ENCODE measurements at regions not wholly inside any gene's neighbourhood (a gene's known extent, or its start where the extent isn't known, plus 50 kb on each side); places are given as distances from the start of the nearest gene placed in this dataset.

- DNase-seq (ENCODE audit: low read depth in 1 of 2, low spot score in 1 of 2), result no peak
- Histone ChIP-seq H3K4me3 (replicated peaks; ENCODE audit: insufficient read depth, low read length) (no peak overlapping the region), H3K27me3 (ENCODE audit: insufficient read depth, poor library complexity, severe bottlenecking) (no peaks in the 10 kb centered on the region), H3K27ac (replicated peaks) (no peak overlapping the region)
- TF ChIP-seq CTCF (IDR thresholded peaks at IDR 0.05; ENCODE audit: insufficient read depth, low read length), result no peak
- TF ChIP-seq REST (IDR thresholded peaks at IDR 0.05; ENCODE audit: insufficient replicate concordance, low read depth), result no peak
- TF ChIP-seq SPI1 (IDR thresholded peaks at IDR 0.05; ENCODE audit: borderline replicate concordance, low read depth), result no peak
- no peak for TF ChIP-seq GABPA (IDR thresholded peaks at IDR 0.05; ENCODE audit: low read depth)
- TF ChIP-seq POLR2AphosphoS5 (IDR thresholded peaks at IDR 0.05; ENCODE audit: low read depth), result no peak
Observed at GRCh38 chr6:196543-196942, 95.7 kb upstream of the DUSP22 start.

GRCh38 chr6:203661-204060 is 88.6 kb upstream of the DUSP22 start:
- no peak for TF ChIP-seq REST (IDR thresholded peaks at IDR 0.05; ENCODE audit: insufficient replicate concordance, low read depth)
- no peak for TF ChIP-seq POLR2AphosphoS5 (IDR thresholded peaks at IDR 0.05; ENCODE audit: low read depth)
- no peak for TF ChIP-seq GABPA (IDR thresholded peaks at IDR 0.05; ENCODE audit: low read depth)
- no peak for TF ChIP-seq CTCF (IDR thresholded peaks at IDR 0.05; ENCODE audit: insufficient read depth, low read length)
- no peak for TF ChIP-seq SPI1 (IDR thresholded peaks at IDR 0.05; ENCODE audit: borderline replicate concordance, low read depth)
- no peak for DNase-seq (ENCODE audit: low read depth in 1 of 2, low spot score in 1 of 2)
- H3K4me3 ChIP-seq (replicated peaks; ENCODE audit: insufficient read depth, low read length), result no peak overlapping the region
- no peaks in the 10 kb centered on the region for H3K27me3 ChIP-seq (ENCODE audit: insufficient read depth, poor library complexity, severe bottlenecking)
- no peak overlapping the region for H3K27ac ChIP-seq (replicated peaks)

GRCh38 chr6:206264-206663 is 86.0 kb upstream of the DUSP22 start:
- Histone ChIP-seq H3K27ac (replicated peaks) (no peak overlapping the region), H3K27me3 (ENCODE audit: insufficient read depth, poor library complexity, severe bottlenecking) (peaks cover 2% of the 10 kb centered on the region), H3K4me3 (replicated peaks; ENCODE audit: insufficient read depth, low read length) (no peak overlapping the region)
- DNase-seq (ENCODE audit: low read depth in 1 of 2, low spot score in 1 of 2), result no peak
- TF ChIP-seq GABPA (IDR thresholded peaks at IDR 0.05; ENCODE audit: low read depth) (no peak), SPI1 (IDR thresholded peaks at IDR 0.05; ENCODE audit: borderline replicate concordance, low read depth) (no peak), REST (IDR thresholded peaks at IDR 0.05; ENCODE audit: insufficient replicate concordance, low read depth) (no peak), POLR2AphosphoS5 (IDR thresholded peaks at IDR 0.05; ENCODE audit: low read depth) (no peak), CTCF (IDR thresholded peaks at IDR 0.05; ENCODE audit: insufficient read depth, low read length) (no peak)
